NCI-H187 treated with DMSO at 0.1 percent for 48 hours (cell line): ENCODE measurements at regions not wholly inside any gene's neighbourhood (a gene's known extent, or its start where the extent isn't known, plus 50 kb on each side); places are given as distances from the start of the nearest gene placed in this dataset.
"Not testable (repeated sequence)": the region's sequence is repeated elsewhere in the genome, so short reads cannot be mapped to it uniquely, and the experiment has no call there.

Experiments
- DNase-seq: peaks from one replicate; lab custom pipeline; 2025; lab: John Stamatoyannopoulos, UW

DNA sequence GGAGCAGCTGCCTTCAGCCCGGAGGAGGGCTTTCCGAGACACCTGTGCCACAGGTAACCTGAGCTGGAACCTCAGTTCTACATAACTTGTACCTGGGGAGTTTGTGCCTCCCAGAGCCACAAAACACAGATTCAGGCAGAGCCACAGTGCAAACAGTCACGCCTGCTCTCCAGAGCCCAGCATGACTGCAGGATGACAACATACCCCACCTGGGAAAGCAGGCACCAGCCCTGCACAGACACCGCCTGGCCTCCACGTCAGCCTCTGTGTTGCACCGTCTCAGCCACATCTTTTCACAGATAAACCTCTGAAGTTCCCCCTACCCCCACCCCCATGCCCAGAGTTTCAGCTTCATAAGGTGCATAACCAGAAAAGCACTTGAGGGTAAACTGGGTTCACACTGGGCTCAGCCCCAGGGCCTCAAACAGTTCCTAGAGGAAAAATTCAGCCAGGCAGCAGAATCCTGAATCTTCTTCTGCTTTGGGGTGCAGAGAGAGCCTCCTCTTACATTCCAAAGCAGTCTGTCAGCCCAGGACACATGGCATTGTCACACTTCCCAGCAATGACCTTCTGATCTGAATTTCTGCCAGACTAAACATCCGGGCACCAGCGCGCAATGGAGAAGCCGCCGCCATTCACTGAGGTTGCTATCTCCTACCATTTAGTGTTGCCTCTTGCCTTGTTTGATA is 229.5 kb downstream of the TOMM20 start:
- DNase-seq, result peak; percentile 51

- DNase-seq, result no peak
These were observed 230.1 kb downstream of the TOMM20 start for GRCh38 chr1:234898455-234899033.

- DNase-seq, result no peak
These were observed 230.7 kb downstream of the TOMM20 start for GRCh38 chr1:234897754-234898454.

GRCh38 chr1:234897390-234897749 is 231.3 kb downstream of the TOMM20 start:
- no peak for DNase-seq

- no peak for DNase-seq
These were observed 231.9 kb downstream of the TOMM20 start for GRCh38 chr1:234896477-234897389.

DNA sequence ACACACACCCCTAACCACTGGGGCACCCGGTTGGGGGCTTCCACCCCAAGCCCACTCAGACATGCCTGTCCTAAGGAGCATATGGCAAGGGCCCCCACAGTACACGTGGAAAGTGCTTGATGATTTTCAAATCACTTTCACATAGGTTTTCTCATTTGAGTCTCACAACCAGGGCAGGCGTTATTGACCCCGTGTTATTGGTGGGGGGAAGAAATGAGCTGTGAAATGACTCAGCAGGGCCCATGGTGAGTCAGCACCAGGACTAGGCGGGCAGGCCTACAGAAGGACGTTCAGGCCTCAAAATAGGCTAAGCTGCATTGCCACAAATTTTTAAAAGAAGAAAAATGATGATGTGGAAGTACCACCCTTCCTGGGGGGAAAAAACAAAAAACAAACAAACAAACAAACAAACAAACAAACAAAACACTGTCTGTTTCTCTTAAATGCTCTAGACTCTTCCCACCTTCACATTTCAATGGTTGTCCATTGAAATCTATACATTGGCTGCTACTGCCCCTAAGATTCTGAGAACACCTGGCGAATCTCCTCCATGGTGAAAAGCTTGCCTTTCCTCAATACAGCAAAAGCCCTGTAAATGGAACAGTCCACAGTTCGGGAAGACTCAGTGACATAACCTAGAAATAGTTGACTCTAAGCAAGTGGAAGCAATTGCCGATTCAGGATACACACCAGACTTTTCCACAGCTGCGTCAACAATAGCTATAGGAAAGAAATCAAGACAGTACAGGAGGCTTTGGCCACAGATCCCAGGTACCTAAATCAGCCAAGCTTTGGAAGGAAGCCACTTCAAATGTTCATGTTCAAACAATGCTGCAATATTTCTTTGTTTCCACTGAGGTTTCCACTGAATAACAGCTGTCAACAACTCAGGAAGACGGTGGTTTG is 234.7 kb downstream of the TOMM20 start:
- DNase-seq, result no peak

- no peak for DNase-seq
These were observed 235.3 kb downstream of the TOMM20 start for GRCh38 chr1:234893359-234893724.

DNA sequence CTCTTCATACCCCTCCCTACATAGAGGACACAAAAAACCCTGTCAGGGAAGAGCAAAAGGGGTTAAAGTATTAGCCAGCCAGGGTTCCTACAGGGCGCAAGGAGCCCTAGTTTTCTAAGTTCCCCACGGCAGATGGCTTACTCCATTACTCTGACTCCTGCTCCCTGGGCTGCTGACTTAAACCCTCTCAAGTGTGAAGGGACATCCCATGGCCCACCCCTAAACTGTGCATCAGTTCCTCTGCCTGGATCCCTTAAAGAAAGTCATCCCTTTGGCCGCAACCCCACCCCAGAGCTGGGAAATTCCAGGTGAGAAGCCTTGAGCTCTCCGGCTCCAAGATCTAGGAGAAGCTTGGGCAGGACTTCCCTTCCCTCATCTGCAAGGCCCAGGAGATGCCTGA is 236.0 kb downstream of the TOMM20 start:
- DNase-seq, result no peak

- DNase-seq, result no peak
These were observed 237.2 kb downstream of the TOMM20 start for GRCh38 chr1:234891427-234891826.

DNA sequence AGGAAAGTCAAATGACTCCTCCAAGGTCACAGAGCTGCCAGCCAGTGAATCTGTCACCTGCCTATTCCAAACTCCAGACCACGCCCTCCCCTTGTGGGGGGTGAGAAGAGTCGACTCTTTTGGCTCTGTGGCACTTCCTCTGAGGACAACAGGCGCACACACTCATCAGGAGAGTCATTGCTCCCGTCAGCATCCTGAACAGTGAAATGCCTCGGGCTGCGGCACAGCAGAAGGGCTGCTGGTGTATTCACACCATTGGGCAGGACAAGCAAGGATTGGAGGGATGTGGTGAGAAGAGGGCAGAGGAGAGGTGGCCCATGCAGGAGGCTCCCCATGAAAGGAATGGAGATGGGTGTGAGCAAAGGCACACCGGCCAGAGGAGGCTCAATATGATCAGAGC is 239.0 kb downstream of the TOMM20 start:
- no peak for DNase-seq

DNA sequence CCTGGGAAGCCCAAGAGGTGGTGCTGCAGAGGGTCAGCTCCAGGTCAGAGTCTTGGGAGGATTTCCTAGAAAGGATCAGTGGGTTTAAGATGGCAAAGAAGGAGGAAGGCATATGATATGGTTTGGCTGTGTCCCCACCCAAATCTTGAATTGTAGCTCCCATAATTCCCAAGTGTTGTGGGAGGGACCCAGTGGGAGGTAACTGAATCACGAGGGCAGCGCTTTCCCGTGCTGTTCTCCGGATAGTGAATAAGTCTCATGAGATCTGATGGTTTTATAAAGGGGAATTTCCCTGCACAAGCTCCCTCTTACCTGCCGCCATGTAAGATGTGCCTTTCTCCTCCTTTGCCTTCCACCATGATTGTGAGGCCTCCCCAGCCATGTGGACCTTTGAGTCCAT is 240.4 kb downstream of the TOMM20 start:
- not testable (repeated sequence) for DNase-seq

DNA sequence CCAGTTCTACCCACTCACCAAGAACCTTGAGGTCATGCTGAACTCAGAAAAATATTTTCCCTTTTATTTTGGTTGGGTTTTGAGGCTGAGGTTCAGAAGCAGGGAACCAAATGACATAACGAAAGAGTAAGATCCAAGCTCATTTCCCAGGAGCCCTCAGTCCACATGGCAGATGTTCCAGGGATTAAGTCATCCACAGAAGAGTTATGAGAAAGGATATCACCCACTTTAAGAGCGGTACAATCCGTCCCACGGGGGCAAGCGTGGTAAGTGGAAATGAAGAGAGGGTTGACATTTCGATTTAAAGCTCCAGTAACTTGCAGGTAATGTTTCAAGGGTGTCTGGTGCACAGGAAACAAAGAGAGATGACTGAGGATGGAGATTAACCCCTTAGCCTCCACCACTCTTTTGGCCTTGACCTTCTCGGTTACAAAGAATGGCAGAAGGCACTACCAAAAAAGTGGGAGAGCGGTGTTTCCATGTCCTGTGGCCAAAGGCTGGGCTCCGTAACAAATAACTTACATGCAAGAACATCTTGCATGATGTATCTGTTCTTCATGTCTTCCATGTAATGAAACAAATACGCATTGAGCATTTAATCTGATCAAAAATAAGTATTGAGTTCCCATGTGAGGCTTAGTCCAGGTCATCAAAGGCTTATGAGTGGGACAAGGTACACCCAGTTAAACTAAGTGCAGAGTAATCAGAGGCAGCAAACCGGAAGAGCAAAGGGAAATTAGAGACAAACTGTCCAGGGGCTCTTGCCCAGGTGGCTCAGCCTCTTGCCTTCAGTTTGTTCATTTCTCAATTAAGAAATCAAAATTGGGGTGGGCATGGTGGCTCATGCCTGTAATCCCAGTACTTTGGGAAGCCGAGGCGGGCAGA is 241.4 kb downstream of the TOMM20 start:
- DNase-seq, result no peak

DNA sequence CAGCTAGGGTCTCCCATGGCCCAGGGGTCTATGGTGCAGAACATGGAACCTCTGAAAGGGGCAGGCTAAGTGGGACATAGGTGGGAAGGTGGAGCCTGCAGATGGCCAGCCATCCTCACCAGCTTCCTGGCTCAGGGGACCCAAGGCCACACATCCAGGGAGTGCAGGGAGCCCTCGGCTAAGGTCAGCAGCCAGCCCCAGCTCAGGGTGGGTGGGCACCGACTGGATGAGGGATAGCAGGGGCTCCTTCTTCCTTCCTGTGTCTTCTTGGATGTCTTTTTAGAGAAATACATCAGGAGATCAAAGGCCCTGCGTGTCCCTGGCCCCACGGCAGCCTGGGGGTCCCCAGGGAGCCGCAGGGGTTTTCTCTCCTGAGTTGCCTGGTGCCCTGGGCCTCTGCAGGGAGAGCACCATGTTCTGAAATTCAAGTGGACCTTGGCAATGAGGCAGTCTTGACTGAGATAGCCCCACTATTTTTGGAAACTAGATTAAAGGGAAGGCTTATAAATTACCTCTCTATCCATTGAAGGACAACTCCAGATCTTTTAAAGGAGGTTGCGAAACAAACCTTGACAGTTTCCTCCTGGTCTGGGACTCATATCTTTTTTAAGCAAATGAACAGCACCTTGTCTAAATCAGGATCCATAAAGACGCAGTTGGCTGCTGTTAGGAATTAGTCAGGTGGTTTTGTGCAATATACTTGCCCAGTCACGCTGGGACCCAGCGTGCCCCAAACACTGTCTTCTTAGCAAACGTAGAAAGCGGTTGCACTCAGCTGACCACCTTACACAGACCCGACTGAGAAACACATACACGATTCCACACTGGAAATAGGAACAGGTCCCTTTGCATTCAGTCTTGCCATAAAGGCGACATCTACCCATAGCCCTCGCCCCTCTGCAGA is 242.3 kb downstream of the TOMM20 start:
- no peak for DNase-seq

DNA sequence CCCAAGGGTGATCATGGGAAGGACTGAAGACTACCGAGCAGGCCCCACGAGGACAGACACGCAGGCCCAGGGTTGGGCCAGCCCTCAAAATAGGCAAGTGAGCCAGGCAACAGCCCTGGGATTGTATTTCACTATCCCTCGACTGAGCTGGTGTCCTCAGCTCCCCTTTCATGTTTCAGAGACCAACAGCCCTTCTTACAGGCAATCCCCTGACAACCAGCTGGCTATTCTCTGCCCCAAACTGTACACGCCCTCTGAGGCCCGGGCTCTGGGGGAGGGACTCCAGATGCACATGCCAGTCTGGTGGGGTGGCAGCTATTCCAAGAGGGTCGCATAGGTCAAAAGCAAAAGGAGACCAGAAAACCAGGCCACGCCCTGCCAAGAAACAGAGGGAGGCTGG is 243.0 kb downstream of the TOMM20 start:
- DNase-seq, result no peak

GRCh38 chr1:234884701-234885100 is 243.9 kb downstream of the TOMM20 start:
- no peak for DNase-seq

DNA sequence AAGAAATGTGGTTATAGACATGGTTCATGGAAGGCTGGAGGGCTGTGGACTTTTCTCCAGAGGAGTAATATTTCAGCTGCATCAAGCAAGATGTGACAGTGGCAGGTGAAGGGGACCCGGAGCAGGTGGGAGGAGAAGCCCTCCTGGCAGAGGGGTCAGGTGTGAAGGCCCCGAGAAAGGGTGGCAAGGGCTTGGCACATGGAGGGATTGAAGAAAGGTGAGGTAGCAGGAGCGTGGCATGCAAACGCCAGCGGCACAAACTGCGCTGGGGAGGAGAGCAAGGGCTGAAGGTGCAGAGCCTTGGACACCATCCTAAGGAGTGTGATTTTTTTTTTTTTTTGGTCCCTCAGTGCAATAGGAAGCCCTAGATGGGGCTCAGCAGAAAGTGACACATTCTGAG is 244.6 kb downstream of the TOMM20 start:
- DNase-seq, result no peak

DNA sequence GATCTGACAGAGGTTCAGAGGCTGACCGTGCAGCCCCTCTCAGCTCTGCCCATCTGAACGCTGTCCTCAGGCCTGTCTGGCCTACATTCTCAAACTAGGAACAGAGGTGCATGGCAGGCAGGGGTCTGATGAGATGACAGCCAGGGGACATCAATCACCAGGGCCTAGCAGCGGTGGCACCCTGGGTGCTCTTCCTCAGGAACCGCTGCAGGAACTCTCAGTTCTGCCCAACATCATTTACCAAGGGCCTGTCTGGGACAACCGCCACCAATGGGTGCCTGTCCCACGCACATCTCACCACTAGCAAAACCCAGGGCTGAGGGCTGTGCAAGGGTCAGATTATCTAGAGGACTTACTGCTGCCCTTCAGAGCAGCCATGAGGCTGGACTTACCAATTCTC is 245.7 kb downstream of the TOMM20 start:
- no peak for DNase-seq

DNA sequence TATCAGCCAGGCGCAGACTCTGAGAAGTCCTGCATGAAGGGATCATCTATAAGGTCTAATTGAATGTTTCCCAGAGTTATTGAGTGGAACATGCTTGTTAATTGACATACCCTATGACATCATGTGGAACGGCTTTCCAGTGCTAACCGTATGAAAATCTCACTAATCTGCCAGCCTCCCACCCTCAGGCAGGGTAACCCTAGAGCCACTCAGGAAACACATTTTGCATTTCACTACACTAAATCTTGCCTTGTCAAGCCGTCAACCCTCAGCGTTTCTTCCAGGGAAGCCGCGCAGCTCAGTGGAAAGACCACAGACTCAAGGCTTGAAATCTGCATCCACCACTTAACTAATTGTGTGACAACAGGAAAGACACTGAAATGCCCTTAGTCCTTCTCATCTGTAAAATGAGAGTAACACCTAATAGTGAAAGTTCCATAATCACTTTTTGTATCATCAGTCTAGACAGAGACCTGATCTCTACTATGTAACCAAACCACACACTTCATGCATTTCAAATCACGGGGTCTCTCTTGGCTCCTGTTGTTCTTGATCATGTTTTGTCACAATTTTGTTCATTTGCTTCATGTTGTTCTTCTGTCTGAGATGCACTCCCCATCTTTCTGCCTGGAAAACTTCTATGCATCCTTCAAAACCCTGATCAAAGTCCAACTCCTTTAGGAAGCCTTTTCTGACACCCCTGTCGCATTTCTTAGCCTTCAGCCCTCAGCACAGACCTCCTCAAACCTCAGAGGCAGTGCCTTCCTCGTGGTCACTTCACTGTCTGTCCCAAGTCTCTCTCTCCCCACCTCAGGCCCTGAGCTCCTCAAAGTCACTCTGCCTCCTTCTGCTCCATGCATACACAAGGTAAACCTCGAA is 246.5 kb downstream of the TOMM20 start:
- no peak for DNase-seq
